GM18511 (cell line): ENCODE measurements at regions not wholly inside any gene's neighbourhood (a gene's known extent, or its start where the extent isn't known, plus 50 kb on each side); places are given as distances from the start of the nearest gene placed in this dataset.
"Not testable (repeated sequence)": the region's sequence is repeated elsewhere in the genome, so short reads cannot be mapped to it uniquely, and the experiment has no call there.

Source experiments
- ATAC-seq: cut with Tn5 transposase; IDR thresholded peaks from one replicate; pipeline ENCODE4 v1.9.1; 2021; ENCODE audit warnings: mild to moderate bottlenecking, moderate library complexity; ENCODE audit not compliant: unreplicated experiment

- ATAC-seq = no peak
Observed at GRCh38 chr7:65317372-65317771, 56.3 kb upstream of the ZNF92 start.

GRCh38 chr7:65310761-65311160 is 62.9 kb upstream of the ZNF92 start:
- no peak for ATAC-seq

- no peak for ATAC-seq
Observed at GRCh38 chr7:65308300-65308678, 65.4 kb upstream of the ZNF92 start.

GRCh38 chr7:65307651-65308299 is 65.9 kb upstream of the ZNF92 start:
- ATAC-seq = peak; percentile 87

- no peak for ATAC-seq
Observed at GRCh38 chr7:65304175-65304574, 69.5 kb upstream of the ZNF92 start.

GRCh38 chr7:65302883-65303282 is 70.8 kb upstream of the ZNF92 start:
- no peak for ATAC-seq

GRCh38 chr7:65301007-65301406 is 72.6 kb upstream of the ZNF92 start:
- no peak for ATAC-seq

- no peak for ATAC-seq
Observed at GRCh38 chr7:65295409-65295808, 78.2 kb upstream of the ZNF92 start.

GRCh38 chr7:65290340-65290739 is 83.3 kb upstream of the ZNF92 start:
- ATAC-seq = not testable (repeated sequence)

- ATAC-seq = no peak
Observed at GRCh38 chr7:65287023-65287422, 86.6 kb upstream of the ZNF92 start.

- ATAC-seq = no peak
Observed at GRCh38 chr7:65285906-65286864, 87.5 kb upstream of the ZNF92 start.

GRCh38 chr7:65285241-65285640 is 88.4 kb upstream of the ZNF92 start:
- not testable (repeated sequence) for ATAC-seq

GRCh38 chr7:65279795-65280194 is 93.9 kb upstream of the ZNF92 start:
- ATAC-seq = no peak

- ATAC-seq = no peak
Observed at GRCh38 chr7:65276822-65277221, 96.8 kb upstream of the ZNF92 start.

- ATAC-seq = not testable (repeated sequence)
Observed at GRCh38 chr7:65271502-65271901, 102.2 kb upstream of the ZNF92 start.

GRCh38 chr7:65269150-65269856 is 104.4 kb upstream of the ZNF92 start:
- peak; percentile 94 for ATAC-seq

GRCh38 chr7:65268782-65269149 is 104.9 kb upstream of the ZNF92 start:
- ATAC-seq = no peak

GRCh38 chr7:65265933-65266519 is 107.6 kb upstream of the ZNF92 start:
- ATAC-seq = no peak

- ATAC-seq = no peak
Observed at GRCh38 chr7:65264258-65264657, 109.4 kb upstream of the ZNF92 start.

GRCh38 chr7:65260673-65261072 is 113.0 kb upstream of the ZNF92 start:
- ATAC-seq = not testable (repeated sequence)

- not testable (repeated sequence) for ATAC-seq
Observed at GRCh38 chr7:65259864-65260525, 113.7 kb upstream of the ZNF92 start.
